Neural progenitor cell (in vitro differentiated cells): ENCODE measurements at regions not wholly inside any gene's neighbourhood (a gene's known extent, or its start where the extent isn't known, plus 50 kb on each side); places are given as distances from the start of the nearest gene placed in this dataset.

Source experiments
- EZH2 ChIP-seq: fragments of 200-600 bp; sonication (generic); IDR thresholded peaks from 2 replicates; pipeline ENCODE4 v1.6.1; 2017; ENCODE audit warnings: antibody characterized with exemption, mild to moderate bottlenecking, moderate library complexity
- EZH2phosphoT487 ChIP-seq: fragments of 200-600 bp; sonication (generic); IDR thresholded peaks from 2 replicates; pipeline ENCODE4 v1.6.1; 2017; ENCODE audit warnings: antibody characterized with exemption
- TF ChIP-seq, protein P1 (sequence below): fragments of 200-600 bp; sonication (generic); IDR thresholded peaks from 2 replicates; pipeline ENCODE4 v1.5.1; 2017; ENCODE audit warnings: antibody characterized with exemption, mild to moderate bottlenecking

DNA sequence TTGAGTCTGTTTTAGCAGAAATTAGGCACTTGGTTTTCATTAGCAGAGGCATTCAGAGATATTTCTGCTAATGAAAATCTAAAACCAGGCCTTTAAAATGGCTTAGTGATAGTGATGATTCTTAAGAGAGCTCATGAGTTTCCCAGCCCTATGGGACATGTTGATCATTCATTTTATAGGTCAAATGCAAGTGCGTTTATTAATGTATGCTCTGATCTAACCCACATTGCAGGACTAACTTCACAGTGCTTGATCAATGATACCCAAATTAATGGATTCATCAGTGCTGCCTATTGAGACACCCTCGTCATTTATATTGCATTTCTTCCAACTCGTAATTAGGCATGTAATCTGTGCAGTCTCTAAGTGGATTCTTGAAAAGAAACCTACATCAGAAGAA, 54.7 kb upstream of the ETAA1 start:
- TF ChIP-seq, protein P1, sequence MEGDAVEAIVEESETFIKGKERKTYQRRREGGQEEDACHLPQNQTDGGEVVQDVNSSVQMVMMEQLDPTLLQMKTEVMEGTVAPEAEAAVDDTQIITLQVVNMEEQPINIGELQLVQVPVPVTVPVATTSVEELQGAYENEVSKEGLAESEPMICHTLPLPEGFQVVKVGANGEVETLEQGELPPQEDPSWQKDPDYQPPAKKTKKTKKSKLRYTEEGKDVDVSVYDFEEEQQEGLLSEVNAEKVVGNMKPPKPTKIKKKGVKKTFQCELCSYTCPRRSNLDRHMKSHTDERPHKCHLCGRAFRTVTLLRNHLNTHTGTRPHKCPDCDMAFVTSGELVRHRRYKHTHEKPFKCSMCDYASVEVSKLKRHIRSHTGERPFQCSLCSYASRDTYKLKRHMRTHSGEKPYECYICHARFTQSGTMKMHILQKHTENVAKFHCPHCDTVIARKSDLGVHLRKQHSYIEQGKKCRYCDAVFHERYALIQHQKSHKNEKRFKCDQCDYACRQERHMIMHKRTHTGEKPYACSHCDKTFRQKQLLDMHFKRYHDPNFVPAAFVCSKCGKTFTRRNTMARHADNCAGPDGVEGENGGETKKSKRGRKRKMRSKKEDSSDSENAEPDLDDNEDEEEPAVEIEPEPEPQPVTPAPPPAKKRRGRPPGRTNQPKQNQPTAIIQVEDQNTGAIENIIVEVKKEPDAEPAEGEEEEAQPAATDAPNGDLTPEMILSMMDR: no peak
- TF ChIP-seq EZH2 (no peak), EZH2phosphoT487 (no peak)
